ENCODE measurements at regions not wholly inside any gene's neighbourhood (a gene's known extent, or its start where the extent isn't known, plus 50 kb on each side); places are given as distances from the start of the nearest gene placed in this dataset.

- TF ChIP-seq EZH2 (IDR thresholded peaks at IDR 0.05; ENCODE audit: borderline replicate concordance), result no peak
- TF ChIP-seq CTCF (IDR thresholded peaks at IDR 0.05; ENCODE audit: poor library complexity), result no peak
These were observed 536.4 kb upstream of the ADGRL3 start for GRCh38 chr4:60663769-60664168.

All from hepatocyte (in vitro differentiated cells).